SU-DHL-6 (cell line): ENCODE measurements at regions not wholly inside any gene's neighbourhood (a gene's known extent, or its start where the extent isn't known, plus 50 kb on each side); places are given as distances from the start of the nearest gene placed in this dataset.

Experiments used
- CTCF ChIP-seq: fragments of 200-600 bp; sonication (generic); IDR thresholded peaks from one replicate; pipeline ENCODE4 v1.5.1; 2017; ENCODE audit warnings: antibody characterized with exemption, mild to moderate bottlenecking, low read length, moderate library complexity; ENCODE audit not compliant: insufficient read depth, poor library complexity, severe bottlenecking
- EZH2phosphoT487 ChIP-seq: fragments of 200-600 bp; sonication (generic), shearing (Covaris generic); conservative IDR thresholded peaks from 2 replicates; pipeline ENCODE4 v1.6.1; 2018; ENCODE audit warnings: mild to moderate bottlenecking, antibody characterized with exemption, low read length, moderate library complexity, mixed read lengths

GRCh38 chr9:28086881-28087280 lies 513.6 kb upstream of the C9orf72 start:
- TF ChIP-seq CTCF, result no peak
- no peak for TF ChIP-seq EZH2phosphoT487
